Mesodermal cell (in vitro differentiated cells): ENCODE measurements at regions not wholly inside any gene's neighbourhood (a gene's known extent, or its start where the extent isn't known, plus 50 kb on each side); places are given as distances from the start of the nearest gene placed in this dataset.

Experiments used
- H3K27ac ChIP-seq: 2 replicates; pipeline ENCODE4 v1.7.0; 2013; ENCODE audit warnings: mild to moderate bottlenecking, low read depth, low read length, moderate library complexity; ENCODE audit not compliant: severe bottlenecking
- H3K36me3 ChIP-seq: 2 replicates; pipeline ENCODE4 v1.7.1; 2013; ENCODE audit warnings: mild to moderate bottlenecking, low read length, moderate library complexity; ENCODE audit not compliant: control insufficient read depth, insufficient read depth
- H3K4me1 ChIP-seq: one replicate; pipeline ENCODE4 v1.7.1; 2013; ENCODE audit warnings: mild to moderate bottlenecking, low read length; ENCODE audit not compliant: insufficient read depth, control insufficient read depth, poor library complexity, severe bottlenecking
- H3K4me3 ChIP-seq: 2 replicates; pipeline ENCODE4 v1.7.0; 2013; ENCODE audit warnings: low read length, control low read depth, mild to moderate bottlenecking; ENCODE audit not compliant: insufficient read depth, poor library complexity, severe bottlenecking; ENCODE audit errors: extremely low read depth
- H3K9me3 ChIP-seq: 2 replicates; pipeline ENCODE4 v1.7.1; 2013; ENCODE audit warnings: mild to moderate bottlenecking, low read length, moderate library complexity; ENCODE audit not compliant: control insufficient read depth
- WGBS, 2 experiments: methylation state at CpG; one replicate each; pipeline ENCODE4 v1.1.5; 2013; ENCODE audit warnings: missing lambda C conversion rate in 2 of 2; ENCODE audit not compliant: insufficient coverage in 2 of 2; 5-methylcytosine and 5-hydroxymethylcytosine counted together

GRCh38 chr12:46946137-46946536, 120.3 kb upstream of the SLC38A4 start:
- 86% methylated on average over 1 of the region's 2 CpGs; no CpG with 5 or more reads in 1 of the 2 experiments for WGBS, 2 experiments
- Histone ChIP-seq H3K27ac (no peak overlapping the region), H3K4me1 (peaks cover 7% of the 10 kb centered on the region), H3K9me3 (no peaks in the 10 kb centered on the region), H3K4me3 (no peak overlapping the region), H3K36me3 (no peaks in the 10 kb centered on the region)

- Histone ChIP-seq H3K27ac (no peak overlapping the region), H3K4me1 (no peaks in the 10 kb centered on the region), H3K4me3 (no peak overlapping the region), H3K9me3 (no peaks in the 10 kb centered on the region), H3K36me3 (no peaks in the 10 kb centered on the region)
- WGBS, 2 experiments, result no CpG with 5 or more reads among the region's 1 CpG
Measured at GRCh38 chr12:46948936-46949545, 123.2 kb upstream of the SLC38A4 start.

DNA sequence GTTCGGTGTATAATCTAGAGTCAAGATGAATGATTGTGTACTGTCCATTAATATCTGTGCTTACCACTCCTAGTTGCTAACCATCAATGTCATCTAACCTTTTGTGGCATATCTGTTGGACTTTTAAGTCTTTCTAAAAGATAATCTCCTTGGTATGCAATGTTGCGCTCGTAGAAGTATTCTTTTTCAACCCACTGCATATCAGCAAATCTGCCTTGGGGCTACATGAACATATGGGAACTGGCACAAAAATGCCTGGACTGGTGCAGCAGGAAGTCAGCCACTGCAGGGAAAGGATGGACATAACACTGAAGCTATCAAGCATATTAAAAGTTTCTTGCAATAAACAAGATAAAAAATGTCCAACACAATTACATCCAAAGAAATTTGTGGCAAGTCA, 124.3 kb upstream of the SLC38A4 start:
- WGBS, 2 experiments, result 80 to 88% methylated on average over 2 of the region's 3 CpGs
- H3K27ac ChIP-seq, result no peak overlapping the region

GRCh38 chr12:46952880-46953483, 126.4 kb upstream of the PCED1B start:
- Histone ChIP-seq H3K4me1 (peaks cover 5% of the 10 kb centered on the region), H3K4me3 (no peak overlapping the region), H3K27ac (no peak overlapping the region), H3K36me3 (no peaks in the 10 kb centered on the region), H3K9me3 (peaks cover 4% of the 10 kb centered on the region)
- no CpG with 5 or more reads among the region's 1 CpG for WGBS, 2 experiments

More for the DNA sequence above, 124.3 kb upstream of the SLC38A4 start:
- H3K36me3 ChIP-seq, result no peaks in the 10 kb centered on the region
- H3K4me3 ChIP-seq, result no peak overlapping the region
- no peaks in the 10 kb centered on the region for H3K4me1 ChIP-seq
- no peaks in the 10 kb centered on the region for H3K9me3 ChIP-seq

DNA sequence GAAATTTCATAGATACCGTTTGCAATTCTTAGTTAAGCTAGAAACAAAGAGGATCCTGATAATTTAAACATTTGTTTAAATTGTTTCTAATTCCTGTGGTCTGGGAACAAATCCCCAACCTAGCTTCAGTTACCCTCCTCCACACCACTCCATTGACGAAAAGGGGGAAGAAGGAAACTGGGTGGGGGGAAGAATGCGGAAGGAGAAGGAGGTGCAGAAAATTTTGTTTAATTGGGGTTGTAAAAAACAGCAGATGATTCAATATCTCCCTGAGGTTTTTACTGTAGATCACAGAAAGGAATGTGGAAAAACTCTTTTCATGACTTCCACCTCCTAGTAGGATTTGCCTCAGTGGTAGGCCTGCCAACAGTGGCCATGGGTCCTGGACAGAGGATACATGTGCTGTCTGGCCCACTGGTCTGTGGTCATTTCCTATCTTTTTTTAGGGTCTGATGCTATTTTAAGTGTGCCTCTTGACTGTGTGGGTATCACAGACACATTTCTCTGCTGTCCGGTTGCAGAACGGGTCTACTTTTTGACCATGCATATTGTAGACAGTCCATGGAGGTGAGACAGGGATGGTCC, 122.9 kb upstream of the PCED1B start:
- Histone ChIP-seq H3K4me1 (peaks cover 8% of the 10 kb centered on the region), H3K36me3 (no peaks in the 10 kb centered on the region), H3K9me3 (peaks cover 4% of the 10 kb centered on the region), H3K4me3 (no peak overlapping the region), H3K27ac (no peak overlapping the region)
- WGBS, 2 experiments, result 61 to 100% methylated on average over 1 to 3 of the region's 5 CpGs

- WGBS, 2 experiments, result 87 to 100% methylated on average over 2 to 3 of the region's 3 CpGs
- no peak overlapping the region for H3K27ac ChIP-seq
- peaks cover 4% of the 10 kb centered on the region for H3K9me3 ChIP-seq
- H3K36me3 ChIP-seq, result no peaks in the 10 kb centered on the region
- no peak overlapping the region for H3K4me3 ChIP-seq
- peaks cover 8% of the 10 kb centered on the region for H3K4me1 ChIP-seq
Measured at GRCh38 chr12:46958053-46958452, 121.4 kb upstream of the PCED1B start.

GRCh38 chr12:46958599-46959290, 120.7 kb upstream of the PCED1B start:
- H3K4me3 ChIP-seq, result no peak overlapping the region

GRCh38 chr12:46959502-46959901, 119.9 kb upstream of the PCED1B start:
- Histone ChIP-seq H3K36me3 (no peaks in the 10 kb centered on the region), H3K4me1 (peaks cover 20% of the 10 kb centered on the region), H3K4me3 (no peak overlapping the region), H3K27ac (no peak overlapping the region), H3K9me3 (peaks cover 4% of the 10 kb centered on the region)
- WGBS, 2 experiments, result no CpG with 5 or more reads among the region's 1 CpG

More at GRCh38 chr12:46958599-46959290, 120.7 kb upstream of the PCED1B start:
- 60% methylated on average over 1 of the region's 2 CpGs; no CpG with 5 or more reads in 1 of the 2 experiments for WGBS, 2 experiments
- peaks cover 13% of the 10 kb centered on the region for H3K4me1 ChIP-seq
- H3K9me3 ChIP-seq, result peaks cover 4% of the 10 kb centered on the region
- no peaks in the 10 kb centered on the region for H3K36me3 ChIP-seq
- H3K27ac ChIP-seq, result no peak overlapping the region

DNA sequence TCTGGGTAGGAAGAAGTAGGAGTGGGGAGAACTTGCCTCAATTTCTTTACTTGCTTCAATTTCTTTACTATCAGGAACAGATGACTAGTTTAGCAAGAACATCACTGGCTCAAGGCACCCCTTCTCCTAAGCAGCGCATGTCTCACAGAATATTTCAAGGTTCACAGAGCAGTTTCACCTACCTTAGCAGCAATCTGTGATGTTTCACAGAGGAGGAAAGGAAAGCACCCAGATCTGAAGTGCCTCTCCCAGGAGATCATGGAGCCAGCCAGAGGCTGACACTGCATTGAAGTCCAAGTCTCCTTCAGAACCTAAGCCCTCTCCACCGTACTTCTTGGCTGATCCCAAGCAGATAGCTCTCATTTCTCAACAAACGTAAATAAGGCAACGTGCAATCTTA, 118.7 kb upstream of the PCED1B start:
- Histone ChIP-seq H3K36me3 (no peaks in the 10 kb centered on the region), H3K27ac (no peak overlapping the region), H3K9me3 (no peaks in the 10 kb centered on the region), H3K4me1 (peaks cover 27% of the 10 kb centered on the region), H3K4me3 (no peak overlapping the region)
- WGBS, 2 experiments, result 100% methylated on average over 1 to 3 of the region's 4 CpGs

GRCh38 chr12:46963191-46963590, 116.2 kb upstream of the PCED1B start:
- Histone ChIP-seq H3K4me3 (no peak overlapping the region), H3K9me3 (no peaks in the 10 kb centered on the region), H3K36me3 (no peaks in the 10 kb centered on the region), H3K27ac (no peak overlapping the region), H3K4me1 (peaks cover 28% of the 10 kb centered on the region)
- 100% methylated on average over 1 of the region's 1 CpG for WGBS, 2 experiments
